GM12892 (cell line): ENCODE measurements at regions not wholly inside any gene's neighbourhood (a gene's known extent, or its start where the extent isn't known, plus 50 kb on each side); places are given as distances from the start of the nearest gene placed in this dataset.
"Not testable (repeated sequence)": the region's sequence is repeated elsewhere in the genome, so short reads cannot be mapped to it uniquely, and the experiment has no call there.

ENCODE experiments used
- DNase-seq: peaks from one replicate; pipeline ENCODE4 v3.0.0; 2011; ENCODE audit not compliant: insufficient read length
- FAIRE-seq: peaks from 2 replicates; lab custom pipeline; 2011; peaks lifted over from hg19 to GRCh38; lab: Jason Lieb, UNC
- POLR2A ChIP-seq: IDR thresholded peaks from 2 replicates; pipeline ENCODE4 v1.6.1; 2011; ENCODE audit warnings: low read depth, low read length, control low read depth
- POLR2AphosphoS5 ChIP-seq: IDR thresholded peaks from 2 replicates; pipeline ENCODE4 v1.6.1; 2011; ENCODE audit warnings: low read depth, low read length, control low read depth
- TAF1 ChIP-seq: IDR thresholded peaks from 2 replicates; pipeline ENCODE4 v1.6.1; 2011; ENCODE audit warnings: low read depth, mild to moderate bottlenecking, control low read depth, low read length, borderline replicate concordance

- no peak for FAIRE-seq
- DNase-seq: no peak
- TF ChIP-seq POLR2A (no peak), POLR2AphosphoS5 (no peak), TAF1 (no peak)
These were observed 298.2 kb downstream of the UBE3D start for GRCh38 chr6:82767447-82767846.

DNA sequence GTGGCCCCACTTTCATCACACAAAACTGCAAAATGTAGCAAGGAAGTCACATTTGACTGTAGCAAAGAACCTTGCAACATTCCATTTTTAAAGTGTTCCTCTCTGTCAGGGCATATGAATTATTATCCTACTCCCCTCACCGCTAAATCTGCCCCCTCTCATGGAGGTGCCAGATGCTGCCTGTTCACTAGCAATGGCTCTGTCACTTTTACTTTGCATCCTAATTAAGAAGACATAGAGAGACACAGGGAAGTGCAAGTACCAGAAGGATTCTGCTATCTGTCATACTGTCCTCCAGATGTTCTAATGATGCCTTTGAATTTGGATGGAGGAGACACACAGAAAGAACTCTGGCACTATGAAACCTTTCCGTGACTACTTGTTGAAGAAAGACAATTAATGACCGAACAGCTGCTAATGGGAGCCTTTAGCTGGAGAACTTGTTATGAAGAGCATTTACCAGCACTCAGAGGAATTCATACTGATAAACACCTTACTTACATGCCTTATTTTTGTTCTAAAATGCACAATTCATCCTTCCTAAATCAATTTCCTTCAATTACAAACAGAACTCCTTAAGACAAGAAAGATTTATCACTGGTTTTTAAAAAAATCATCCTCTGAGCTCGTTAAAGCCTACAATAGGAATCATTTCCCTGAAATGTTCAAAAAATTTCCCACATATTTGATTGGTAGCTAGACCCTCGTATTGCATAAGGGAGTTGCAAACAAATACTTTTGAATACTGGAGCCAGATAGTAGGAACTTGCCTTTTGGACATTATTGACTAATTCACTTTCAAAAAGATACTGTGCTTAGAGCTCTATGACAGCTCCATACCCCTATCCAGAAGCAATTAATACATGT is 292.6 kb downstream of the UBE3D start:
- FAIRE-seq (no peak), DNase-seq (no peak)
- TF ChIP-seq POLR2AphosphoS5: no peak
- no peak for TF ChIP-seq TAF1
- no peak for TF ChIP-seq POLR2A

- no peak for TF ChIP-seq POLR2A
- TF ChIP-seq TAF1: no peak
- TF ChIP-seq POLR2AphosphoS5: no peak
- FAIRE-seq (no peak), DNase-seq (no peak)
These were observed 290.3 kb downstream of the UBE3D start for GRCh38 chr6:82775361-82775760.

- TF ChIP-seq POLR2A: no peak
- no peak for TF ChIP-seq TAF1
- no peak for TF ChIP-seq POLR2AphosphoS5
- DNase-seq (no peak), FAIRE-seq (no peak)
These were observed 289.7 kb downstream of the UBE3D start for GRCh38 chr6:82775981-82776380.

GRCh38 chr6:82779041-82779440 is 286.6 kb downstream of the UBE3D start:
- DNase-seq (no peak), FAIRE-seq (no peak)
- TF ChIP-seq TAF1: no peak
- no peak for TF ChIP-seq POLR2AphosphoS5
- no peak for TF ChIP-seq POLR2A

DNA sequence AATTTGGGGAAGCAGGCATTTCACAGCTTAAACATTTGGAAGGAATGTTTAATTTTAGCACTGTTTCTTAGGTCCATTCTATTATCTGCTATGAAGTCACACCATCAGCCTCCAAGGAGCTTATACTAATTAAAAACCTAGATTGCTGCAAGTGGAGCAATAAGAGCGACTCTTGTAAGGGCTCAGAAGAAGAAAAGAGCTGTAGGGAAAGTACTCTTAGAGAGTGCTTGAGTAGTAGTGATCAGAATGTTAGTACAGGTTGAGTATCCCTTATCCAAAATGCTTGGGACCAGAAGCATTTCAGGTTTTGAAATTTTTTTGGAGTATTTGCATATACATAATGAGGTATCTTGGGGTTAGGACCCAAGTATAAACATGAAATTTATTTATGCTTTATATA is 285.3 kb downstream of the UBE3D start:
- TF ChIP-seq POLR2AphosphoS5 (no peak), TAF1 (no peak), POLR2A (no peak)
- DNase-seq (no peak), FAIRE-seq (no peak)

DNA sequence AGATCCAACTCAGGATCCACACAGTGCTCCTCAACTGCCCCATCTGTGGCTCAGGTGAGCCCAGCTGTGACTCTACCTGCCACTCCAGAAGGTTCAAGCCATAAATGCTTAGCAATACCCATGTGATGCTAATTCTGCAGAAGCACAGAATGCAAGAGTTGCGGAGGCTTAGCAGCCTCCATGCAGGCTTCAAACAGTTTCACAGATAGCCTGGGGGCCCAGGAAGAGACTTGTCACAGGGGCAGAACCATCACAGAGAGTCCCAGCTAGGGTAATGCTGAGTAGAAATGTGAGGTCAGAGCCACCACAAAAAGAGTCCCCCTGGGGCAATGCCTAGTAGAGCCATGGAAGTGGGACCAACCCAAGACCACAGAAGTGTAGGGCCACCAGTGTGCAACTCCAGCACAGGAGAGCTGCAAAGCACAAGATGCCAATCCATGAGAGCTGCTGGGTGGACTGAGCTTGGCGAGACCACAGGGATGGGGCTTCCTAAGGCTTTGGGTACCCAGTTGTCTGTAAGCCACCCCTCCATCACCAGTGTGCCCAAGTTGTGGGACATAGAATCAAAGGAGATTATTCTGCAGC is 283.9 kb downstream of the UBE3D start:
- no peak for TF ChIP-seq POLR2A
- TF ChIP-seq POLR2AphosphoS5: no peak
- TF ChIP-seq TAF1: no peak
- FAIRE-seq (no peak), DNase-seq (no peak)

GRCh38 chr6:82783587-82784236 is 281.9 kb downstream of the UBE3D start:
- no peak for DNase-seq
- TF ChIP-seq POLR2AphosphoS5: no peak
- no peak for TF ChIP-seq TAF1
- TF ChIP-seq POLR2A: no peak
- FAIRE-seq: no peak

GRCh38 chr6:82785206-82785605 is 280.4 kb downstream of the UBE3D start:
- TF ChIP-seq POLR2A (no peak), TAF1 (no peak), POLR2AphosphoS5 (no peak)
- DNase-seq: no peak
- no peak for FAIRE-seq

DNA sequence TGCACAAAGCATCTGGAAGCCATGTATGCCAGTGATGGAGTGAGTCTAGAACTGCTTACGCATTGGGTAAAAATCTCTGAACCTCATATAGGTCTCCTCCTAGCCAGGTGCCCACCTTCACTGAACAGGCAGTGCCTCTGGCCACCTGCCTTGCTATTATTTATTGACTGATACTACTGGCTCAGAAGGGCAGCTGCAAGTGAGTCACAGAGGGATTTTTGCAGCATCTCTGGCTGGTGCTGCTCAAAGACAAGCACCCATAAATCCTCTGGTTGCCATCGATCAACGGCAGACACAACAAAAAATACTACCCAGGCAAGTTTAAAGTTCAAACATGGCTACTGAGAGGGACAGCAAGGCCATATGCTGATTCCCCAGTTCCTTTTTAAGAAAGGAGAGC is 279.4 kb downstream of the UBE3D start:
- TF ChIP-seq TAF1 (no peak), POLR2A (no peak), POLR2AphosphoS5 (no peak)
- DNase-seq (no peak), FAIRE-seq (no peak)

- DNase-seq (no peak), FAIRE-seq (no peak)
- TF ChIP-seq POLR2A: no peak
- no peak for TF ChIP-seq TAF1
- TF ChIP-seq POLR2AphosphoS5: no peak
These were observed 269.7 kb downstream of the UBE3D start for GRCh38 chr6:82795940-82796339.

DNA sequence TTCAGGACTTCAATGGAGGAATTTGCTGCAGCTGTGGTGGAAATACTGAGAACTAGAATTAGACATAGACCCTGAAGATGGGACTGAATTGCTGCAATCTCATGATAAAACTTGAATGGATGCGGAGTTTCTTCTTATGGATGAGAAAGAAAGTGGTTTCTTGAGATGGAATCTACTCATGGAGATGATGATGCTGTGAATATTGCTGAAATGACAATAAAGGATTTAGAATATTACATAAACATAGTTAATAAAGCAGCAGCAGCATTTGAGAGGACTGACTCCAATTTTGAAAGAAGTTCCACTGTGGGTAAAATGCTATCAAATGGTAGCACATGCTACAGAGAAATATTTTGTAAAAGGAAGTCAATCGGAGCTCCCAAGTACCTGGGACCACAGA is 264.6 kb downstream of the UBE3D start:
- TF ChIP-seq POLR2AphosphoS5: no peak
- no peak for TF ChIP-seq POLR2A
- DNase-seq: no peak
- no peak for FAIRE-seq

DNA sequence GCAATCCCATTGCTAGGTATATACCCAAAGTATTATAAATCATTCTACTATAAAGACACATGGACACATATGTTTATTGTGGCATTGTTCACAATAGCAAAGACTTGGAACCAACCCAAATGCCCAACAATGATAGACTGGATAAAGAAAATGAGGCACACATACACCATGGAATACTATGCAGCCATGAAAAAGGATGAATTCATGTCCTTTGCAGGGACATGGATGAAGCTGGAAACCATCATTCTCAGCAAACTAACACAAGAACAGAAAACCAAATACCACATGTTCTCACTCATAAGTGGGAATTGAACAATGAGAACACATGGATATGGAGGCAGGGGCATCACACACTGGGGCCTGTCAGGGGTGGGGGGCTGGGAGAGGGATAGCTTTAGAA is 249.4 kb downstream of the UBE3D start:
- DNase-seq, FAIRE-seq: not testable (repeated sequence)
